Thoracic aorta (tissue), 2 donors: ENCODE measurements at regions not wholly inside any gene's neighbourhood (a gene's known extent, or its start where the extent isn't known, plus 50 kb on each side); places are given as distances from the start of the nearest gene placed in this dataset.

ENCODE experiments used
- ATAC-seq: fragments of 150-250 bp; one replicate; pipeline ENCODE4 v1.8.0; 2017; ENCODE audit warnings: low read depth; ENCODE audit not compliant: insufficient number of reproducible peaks, low FRiP score
- DNase-seq: peaks from one replicate; pipeline ENCODE4 v3.0.0-alpha.2; 2020; ENCODE audit warnings: low spot score
- H3K27ac ChIP-seq, 2 donors: fragments of 200-600 bp; sonication (generic); 1 replicate in 1 of 2; 2 replicates in 1 of 2; pipeline ENCODE4 v1.5.1; 2016; ENCODE audit warnings: mild to moderate bottlenecking in 2 of 2, moderate library complexity in 2 of 2
- H3K27me3 ChIP-seq: fragments of 200-600 bp; sonication (generic); replicated peaks from 2 replicates; pipeline ENCODE4 v1.6.0; 2016; ENCODE audit warnings: mild to moderate bottlenecking; ENCODE audit not compliant: insufficient read depth
- H3K36me3 ChIP-seq: fragments of 200-600 bp; sonication (generic); one replicate; pipeline ENCODE4 v1.5.1; 2016
- H3K4me1 ChIP-seq, 2 donors: fragments of 200-600 bp; sonication (generic); 1 replicate in 1 of 2; 2 replicates in 1 of 2; pipeline versions ENCODE4 v1.5.1 to v1.6.0; 2016; ENCODE audit warnings: low read depth in 2 of 2, mild to moderate bottlenecking in 1 of 2; ENCODE audit not compliant: control insufficient read depth in 1 of 2
- H3K4me3 ChIP-seq: fragments of 200-600 bp; sonication (generic); 2 replicates; pipeline ENCODE4 v1.5.1; 2016; ENCODE audit warnings: mild to moderate bottlenecking
- H3K9me3 ChIP-seq: fragments of 200-600 bp; sonication (generic); 2 replicates; pipeline ENCODE4 v1.5.1; 2016
- CTCF ChIP-seq: fragments of 200-600 bp; sonication (generic); IDR thresholded peaks from one replicate; pipeline ENCODE4 v1.5.1; 2019; ENCODE audit warnings: antibody characterized with exemption

DNA sequence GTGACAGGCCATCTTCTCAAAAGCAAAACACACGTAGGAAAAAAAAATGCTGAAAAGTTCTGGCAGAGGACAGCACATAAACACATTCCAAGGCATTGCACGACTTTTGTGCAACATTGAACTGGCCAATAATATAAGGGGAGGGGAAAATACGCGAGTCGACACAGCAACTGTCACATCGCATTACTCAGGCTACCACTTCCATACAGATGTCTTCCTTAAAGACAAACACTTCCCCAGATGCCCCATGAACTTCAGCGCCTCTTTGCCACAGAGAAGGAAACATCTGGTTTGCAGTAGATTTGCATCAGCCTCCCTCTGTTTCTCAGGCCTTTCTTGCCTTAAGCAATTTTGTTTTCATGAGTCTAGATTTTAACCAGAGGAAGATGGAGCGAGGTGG is 144.4 kb upstream of the IGF1R start:
- peak; percentile 65 for ATAC-seq
- Histone ChIP-seq H3K27ac (peak overlapping the region; percentile 52 to 78), H3K36me3 (no peaks in the 10 kb centered on the region), H3K9me3 (peaks cover 14% of the 10 kb centered on the region), H3K4me3 (no peak overlapping the region), H3K27me3 (no peaks in the 10 kb centered on the region), H3K4me1 (peaks cover 26 to 49% of the 10 kb centered on the region in 2 donors)
- TF ChIP-seq CTCF = no peak
- no peak for DNase-seq

DNA sequence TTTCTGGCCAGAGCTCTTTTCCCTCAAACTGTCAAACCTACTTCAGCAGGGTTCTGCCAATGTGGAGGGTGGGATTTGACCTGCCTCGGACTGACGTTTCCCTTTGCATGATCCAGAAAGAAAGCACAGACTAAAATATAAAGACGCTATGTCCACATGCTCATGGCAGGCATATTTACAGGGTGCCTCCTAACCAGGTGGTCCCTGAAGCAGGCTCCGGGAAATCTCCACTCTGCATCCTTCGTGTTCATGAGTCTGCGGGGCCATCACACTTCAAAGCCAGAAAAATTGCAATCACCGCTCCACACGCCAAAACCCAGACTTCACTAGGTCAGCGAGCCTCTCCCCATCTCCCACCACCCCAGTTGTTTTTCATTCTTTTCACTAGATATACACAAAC is 143.3 kb upstream of the IGF1R start:
- H3K27ac ChIP-seq = peak overlapping the region; percentile 52 to 78
- TF ChIP-seq CTCF = no peak
- no peaks in the 10 kb centered on the region for H3K27me3 ChIP-seq
- H3K4me1 ChIP-seq = peaks cover 26 to 49% of the 10 kb centered on the region in 2 donors
- ATAC-seq (no peak), DNase-seq (no peak)
- no peaks in the 10 kb centered on the region for H3K36me3 ChIP-seq
- H3K4me3 ChIP-seq = no peak overlapping the region
- peaks cover 5% of the 10 kb centered on the region for H3K9me3 ChIP-seq

DNA sequence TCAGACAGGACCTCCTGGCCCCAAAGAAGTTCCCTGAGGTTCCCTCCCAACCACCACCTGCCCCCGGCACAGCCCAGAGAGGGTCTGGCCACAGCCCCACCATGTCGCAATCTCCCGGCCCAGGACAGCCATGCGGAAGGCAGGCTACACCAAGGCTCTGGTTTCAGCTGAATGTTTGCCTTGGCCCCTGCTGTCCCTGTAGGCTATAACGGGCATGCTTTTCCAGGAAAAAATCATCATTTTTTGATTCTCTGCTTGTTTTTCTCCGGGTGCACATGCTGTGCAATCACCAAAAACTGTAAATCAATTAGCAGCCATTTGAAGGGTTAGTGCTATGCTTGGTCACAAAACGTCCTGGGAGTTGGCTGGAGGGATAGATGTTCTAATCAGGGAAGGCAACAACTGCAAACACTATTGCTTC is 142.7 kb upstream of the IGF1R start:
- ATAC-seq (peak; percentile 17), DNase-seq (no peak)
- no peaks in the 10 kb centered on the region for H3K36me3 ChIP-seq
- H3K27me3 ChIP-seq = no peaks in the 10 kb centered on the region
- H3K4me3 ChIP-seq = no peak overlapping the region
- no peak for TF ChIP-seq CTCF
- no peaks in the 10 kb centered on the region for H3K9me3 ChIP-seq
- peak overlapping the region; percentile 52 to 78 for H3K27ac ChIP-seq
- H3K4me1 ChIP-seq = peaks cover 26 to 49% of the 10 kb centered on the region in 2 donors

DNA sequence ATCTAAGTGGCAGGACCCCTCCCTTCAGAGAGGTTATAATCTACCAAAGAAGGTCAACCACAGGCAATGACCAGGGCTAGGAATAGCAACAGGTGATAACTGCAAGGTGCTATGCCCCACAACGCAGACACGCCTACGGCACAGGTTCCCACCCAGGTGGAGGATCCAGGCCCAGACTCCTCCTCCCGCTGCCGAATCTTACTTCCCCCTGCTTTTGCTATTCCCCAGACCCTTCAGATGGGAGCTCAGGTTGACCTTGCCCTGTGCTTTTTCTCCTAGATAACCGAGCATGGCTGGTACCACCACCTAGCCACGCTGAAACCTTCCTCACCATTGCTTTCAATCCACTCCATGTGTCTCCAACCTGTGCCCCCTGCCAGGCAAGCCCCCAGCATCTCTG is 142.2 kb upstream of the IGF1R start:
- Histone ChIP-seq H3K27ac (peak overlapping the region; percentile 52 to 78), H3K36me3 (no peaks in the 10 kb centered on the region), H3K4me3 (no peak overlapping the region), H3K9me3 (no peaks in the 10 kb centered on the region), H3K27me3 (no peaks in the 10 kb centered on the region), H3K4me1 (peaks cover 26 to 49% of the 10 kb centered on the region in 2 donors)
- TF ChIP-seq CTCF = no peak
- DNase-seq (no peak), ATAC-seq (no peak)

DNA sequence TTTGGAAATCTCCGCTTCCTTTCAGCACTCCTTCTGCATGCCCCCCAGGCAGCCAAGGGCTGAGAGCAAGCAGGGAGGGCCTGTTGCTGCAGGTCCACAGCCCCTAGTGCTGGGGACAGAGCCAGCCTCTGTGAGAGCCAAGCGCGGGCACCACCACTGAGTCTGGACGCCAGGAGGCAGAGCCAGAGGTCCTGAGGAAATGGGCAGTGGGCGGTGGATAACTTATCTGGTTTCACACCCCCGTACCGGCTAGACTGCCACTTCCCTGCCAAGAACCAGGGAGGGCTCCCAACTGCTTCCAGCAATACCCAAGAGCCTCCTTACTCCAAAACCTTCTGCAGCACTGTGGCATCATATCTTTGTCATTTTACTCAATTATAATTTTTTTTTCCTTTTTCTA is 141.6 kb upstream of the IGF1R start:
- no peak for ATAC-seq
- TF ChIP-seq CTCF = peak; percentile 33
- Histone ChIP-seq H3K36me3 (no peaks in the 10 kb centered on the region), H3K4me1 (peaks cover 26 to 49% of the 10 kb centered on the region in 2 donors), H3K27me3 (no peaks in the 10 kb centered on the region), H3K9me3 (no peaks in the 10 kb centered on the region), H3K27ac (peak overlapping the region; percentile 52 to 78), H3K4me3 (no peak overlapping the region)
- no peak for DNase-seq
